PFSK-1 (cell line): ENCODE measurements at regions not wholly inside any gene's neighbourhood (a gene's known extent, or its start where the extent isn't known, plus 50 kb on each side); places are given as distances from the start of the nearest gene placed in this dataset.

Source experiments
- FOXP2 ChIP-seq: optimal IDR thresholded peaks from 2 replicates; pipeline ENCODE3; 2011; ENCODE audit warnings: borderline replicate concordance, control low read depth, inconsistent platforms; ENCODE audit not compliant: insufficient read depth; ENCODE audit errors: extremely low read length, extremely low read depth
- POLR2AphosphoS5 ChIP-seq: IDR thresholded peaks from 2 replicates; pipeline ENCODE4 v1.6.1; 2012; ENCODE audit warnings: low read depth, mild to moderate bottlenecking, control low read depth, low read length, moderate library complexity
- REST ChIP-seq, 2 experiments: IDR thresholded peaks; 2 replicates each; pipeline versions ENCODE4 v1.6.1 to v1.8.0; 2011 to 2012; ENCODE audit warnings: low read depth in 2 of 2, low read length in 2 of 2, control low read depth in 1 of 2, inconsistent platforms in 1 of 2, mild to moderate bottlenecking in 1 of 2, moderate library complexity in 1 of 2; ENCODE audit not compliant: insufficient read depth in 1 of 2
- SIN3A ChIP-seq: IDR thresholded peaks from 2 replicates; pipeline ENCODE4 v1.6.1; 2012; ENCODE audit warnings: mild to moderate bottlenecking, low read length, moderate library complexity, borderline replicate concordance; ENCODE audit not compliant: insufficient read depth
- TAF1 ChIP-seq: IDR thresholded peaks from 2 replicates; pipeline ENCODE4 v1.6.1; 2012; ENCODE audit warnings: low read length, control low read depth, borderline replicate concordance; ENCODE audit not compliant: insufficient read depth

- TF ChIP-seq POLR2AphosphoS5, result no peak
- TF ChIP-seq REST (IDR thresholded peaks at IDR 0.05; ENCODE audit: insufficient read depth in 1 of 2, low read depth in 2 of 2, low read length in 2 of 2), result no peak
These were observed 73.6 kb downstream of the TMEM17 start for GRCh38 chr2:62432407-62432806.

GRCh38 chr2:62431512-62431911, 74.5 kb downstream of the TMEM17 start:
- TF ChIP-seq REST (IDR thresholded peaks at IDR 0.05; ENCODE audit: insufficient read depth in 1 of 2, low read depth in 2 of 2, low read length in 2 of 2) (no peak), FOXP2 (no peak), SIN3A (no peak), POLR2AphosphoS5 (no peak), TAF1 (no peak)

- TF ChIP-seq TAF1, result no peak
- TF ChIP-seq SIN3A, result no peak
These were observed 75.8 kb downstream of the TMEM17 start for GRCh38 chr2:62430146-62430545.

GRCh38 chr2:62427146-62427545, 78.8 kb downstream of the TMEM17 start:
- TF ChIP-seq FOXP2, result no peak
- TF ChIP-seq TAF1, result no peak
- TF ChIP-seq SIN3A, result no peak

GRCh38 chr2:62426154-62426912, 79.7 kb downstream of the TMEM17 start:
- TF ChIP-seq FOXP2, result no peak
- no peak for TF ChIP-seq REST (IDR thresholded peaks at IDR 0.05; ENCODE audit: insufficient read depth in 1 of 2, low read depth in 2 of 2, low read length in 2 of 2)
- no peak for TF ChIP-seq TAF1
- no peak for TF ChIP-seq SIN3A
- no peak for TF ChIP-seq POLR2AphosphoS5

GRCh38 chr2:62425684-62426083, 80.3 kb downstream of the TMEM17 start:
- TF ChIP-seq TAF1 (no peak), SIN3A (no peak), REST (IDR thresholded peaks at IDR 0.05; ENCODE audit: insufficient read depth in 1 of 2, low read depth in 2 of 2, low read length in 2 of 2) (no peak), POLR2AphosphoS5 (no peak), FOXP2 (no peak)
